K562 (cell line): ENCODE measurements at regions not wholly inside any gene's neighbourhood (a gene's known extent, or its start where the extent isn't known, plus 50 kb on each side); places are given as distances from the start of the nearest gene placed in this dataset.

Source experiments
- AFF1 ChIP-seq, 2 experiments: fragments of 450-650 bp; IDR thresholded peaks; 2 replicates each; pipeline ENCODE4 v1.6.1; 2018; ENCODE audit warnings: mild to moderate bottlenecking in 2 of 2, low read depth in 1 of 2; ENCODE audit not compliant: partially characterized antibody in 2 of 2
- CC2D1A ChIP-seq: fragments of 450-650 bp; IDR thresholded peaks from 2 replicates; pipeline ENCODE4 v1.6.1; 2017; ENCODE audit warnings: mild to moderate bottlenecking
- CTCF ChIP-seq, 3 experiments: IDR thresholded peaks in 2 of 3; conservative IDR thresholded peaks in 1 of 3; 2 replicates each; pipeline ENCODE4 v1.5.1; 2011 to 2012; ENCODE audit warnings: low read length in 3 of 3, mild to moderate bottlenecking in 3 of 3, control low read depth in 2 of 3, improper control_type of control experiment in 1 of 3, inconsistent platforms in 1 of 3, low read depth in 1 of 3, mixed read lengths in 1 of 3, moderate library complexity in 1 of 3; ENCODE audit not compliant: insufficient read depth in 2 of 3
- EZH2 ChIP-seq: IDR thresholded peaks from 2 replicates; pipeline ENCODE4 v1.6.1; 2012; ENCODE audit warnings: low read depth, mild to moderate bottlenecking, inconsistent platforms, low read length, borderline replicate concordance
- MAZ ChIP-seq, 2 experiments: fragments of 450-650 bp in 1 of 2; sonication (generic) in 1 of 2; formaldehyde crosslinking; IDR thresholded peaks in 1 of 2; conservative IDR thresholded peaks in 1 of 2; 2 replicates each; pipeline versions ENCODE4 v1.4.0 to v1.5.0; 2020; ENCODE audit warnings: mild to moderate bottlenecking in 1 of 2, missing genetic modification reagents in 1 of 2
- MXI1 ChIP-seq: IDR thresholded peaks from 2 replicates; pipeline ENCODE4 v1.6.1; 2011; ENCODE audit warnings: low read depth, mild to moderate bottlenecking, improper control_type of control experiment, low read length

DNA sequence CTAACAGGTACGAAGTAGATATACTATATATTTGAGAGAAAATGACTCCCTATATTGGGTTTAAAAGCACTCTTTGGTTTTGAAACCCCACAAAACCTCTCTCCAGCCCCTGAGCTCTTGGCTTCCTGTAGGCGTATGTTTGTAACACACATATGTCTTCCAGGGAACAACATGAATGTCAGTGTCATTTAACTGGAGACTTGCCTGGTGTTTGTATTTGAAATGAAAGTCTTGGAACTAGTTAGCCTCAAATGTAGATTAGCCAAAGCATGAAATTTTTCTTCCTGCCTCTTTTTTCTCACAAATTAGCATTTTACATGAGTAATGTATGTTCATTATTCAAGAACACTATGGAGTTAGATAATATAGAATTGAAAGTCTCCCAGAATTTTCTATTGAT, 411.8 kb upstream of the ASIC2 start:
- TF ChIP-seq CTCF (IDR thresholded peaks at IDR 0.05 in 2 of 3, conservative IDR thresholded peaks at IDR 0.05 in 1 of 3; ENCODE audit: insufficient read depth in 2 of 3, low read depth in 1 of 3, low read length in 3 of 3) (no peak), MAZ (CRISPR knock-in tag; conservative IDR thresholded peaks at IDR 0.05 in 1 of 2, IDR thresholded peaks at IDR 0.05 in 1 of 2) (no peak), AFF1 (IDR thresholded peaks at IDR 0.05; ENCODE audit: low read depth in 1 of 2, partially characterized antibody in 2 of 2) (no peak), EZH2 (no peak), CC2D1A (no peak), MXI1 (no peak)
